HFFc6 (cell line): ENCODE measurements at regions not wholly inside any gene's neighbourhood (a gene's known extent, or its start where the extent isn't known, plus 50 kb on each side); places are given as distances from the start of the nearest gene placed in this dataset.

Experiments
- DNase-seq: peaks from one replicate; pipeline ENCODE4 v3.0.0-alpha.2; 2018
- H3K27ac Mint-ChIP-seq: 2 replicates; pipeline ENCODE4 v1.8.0; 2020; ENCODE audit warnings: mild to moderate bottlenecking, mixed read lengths
- H3K27me3 Mint-ChIP-seq: 2 replicates; pipeline ENCODE4 v1.8.0; 2021; ENCODE audit warnings: mild to moderate bottlenecking, moderate library complexity, mixed read lengths; ENCODE audit not compliant: insufficient read depth
- H3K36me3 Mint-ChIP-seq: 2 replicates; pipeline ENCODE4 v1.8.0; 2021; ENCODE audit warnings: low read depth, mixed read lengths
- H3K4me1 Mint-ChIP-seq: 2 replicates; pipeline ENCODE4 v1.8.0; 2020; ENCODE audit warnings: low read depth, mixed read lengths
- H3K4me3 Mint-ChIP-seq: 2 replicates; pipeline ENCODE4 v1.8.0; 2020; ENCODE audit warnings: mild to moderate bottlenecking, moderate library complexity, mixed read lengths
- H3K9me3 Mint-ChIP-seq: 2 replicates; pipeline ENCODE4 v1.8.0; 2020; ENCODE audit warnings: mild to moderate bottlenecking, mixed read lengths
- CTCF ChIP-seq: fragments of 200-600 bp; sonication (generic); IDR thresholded peaks from 2 replicates; pipeline ENCODE4 v1.5.0; 2021; ENCODE audit warnings: antibody characterized with exemption, mild to moderate bottlenecking

- no peak for TF ChIP-seq CTCF
- H3K27me3 Mint-ChIP-seq: peaks cover 4% of the 10 kb centered on the region
- H3K4me3 Mint-ChIP-seq: no peak overlapping the region
- H3K36me3 Mint-ChIP-seq: no peaks in the 10 kb centered on the region
- H3K27ac Mint-ChIP-seq: no peak overlapping the region
- peaks cover 4% of the 10 kb centered on the region for H3K9me3 Mint-ChIP-seq
- no peak for DNase-seq
- no peaks in the 10 kb centered on the region for H3K4me1 Mint-ChIP-seq
Measured at GRCh38 chr21:35753308-35753707, 307.0 kb downstream of the SETD4 start.

GRCh38 chr21:35751171-35751570, 309.2 kb downstream of the SETD4 start:
- H3K36me3 Mint-ChIP-seq: no peaks in the 10 kb centered on the region
- peaks cover 4% of the 10 kb centered on the region for H3K9me3 Mint-ChIP-seq
- H3K4me1 Mint-ChIP-seq: peaks cover under 1% of the 10 kb centered on the region; the same call in 1 of the 2 replicates
- TF ChIP-seq CTCF: no peak
- H3K27ac Mint-ChIP-seq: no peak overlapping the region
- no peak overlapping the region for H3K4me3 Mint-ChIP-seq
- no peak for DNase-seq
- H3K27me3 Mint-ChIP-seq: peaks cover 3% of the 10 kb centered on the region

- peaks cover 3% of the 10 kb centered on the region for H3K27me3 Mint-ChIP-seq
- no peak overlapping the region for H3K27ac Mint-ChIP-seq
Measured at GRCh38 chr21:35749904-35750303, 310.4 kb downstream of the SETD4 start.

GRCh38 chr21:35748678-35749314, 311.5 kb downstream of the SETD4 start:
- H3K27me3 Mint-ChIP-seq: peaks cover 3% of the 10 kb centered on the region
- H3K4me3 Mint-ChIP-seq: no peak overlapping the region
- peaks cover 4% of the 10 kb centered on the region for H3K9me3 Mint-ChIP-seq
- H3K36me3 Mint-ChIP-seq: no peaks in the 10 kb centered on the region
- no peak for DNase-seq
- H3K27ac Mint-ChIP-seq: no peak overlapping the region
- peaks cover 24% of the 10 kb centered on the region for H3K4me1 Mint-ChIP-seq
- TF ChIP-seq CTCF: no peak

More at GRCh38 chr21:35749904-35750303, 310.4 kb downstream of the SETD4 start:
- peaks cover 13% of the 10 kb centered on the region for H3K4me1 Mint-ChIP-seq
- no peak for DNase-seq
- H3K9me3 Mint-ChIP-seq: peaks cover 4% of the 10 kb centered on the region
- H3K4me3 Mint-ChIP-seq: no peak overlapping the region
- TF ChIP-seq CTCF: no peak
- H3K36me3 Mint-ChIP-seq: no peaks in the 10 kb centered on the region

GRCh38 chr21:35743571-35743970, 316.8 kb downstream of the SETD4 start:
- peaks cover 40% of the 10 kb centered on the region for H3K4me1 Mint-ChIP-seq
- no peak for TF ChIP-seq CTCF
- H3K9me3 Mint-ChIP-seq: no peaks in the 10 kb centered on the region
- no peaks in the 10 kb centered on the region; the same call in 1 of the 2 replicates for H3K36me3 Mint-ChIP-seq
- H3K4me3 Mint-ChIP-seq: no peak overlapping the region
- DNase-seq: peak; percentile 22
- H3K27me3 Mint-ChIP-seq: no peaks in the 10 kb centered on the region
- H3K27ac Mint-ChIP-seq: no peak overlapping the region
